NCI-H226 (cell line): ENCODE measurements at regions not wholly inside any gene's neighbourhood (a gene's known extent, or its start where the extent isn't known, plus 50 kb on each side); places are given as distances from the start of the nearest gene placed in this dataset.
"Not testable (repeated sequence)": the region's sequence is repeated elsewhere in the genome, so short reads cannot be mapped to it uniquely, and the experiment has no call there.

ENCODE experiments used
- DNase-seq: peaks from one replicate; pipeline ENCODE4 v3.0.0-alpha.2; 2015

DNA sequence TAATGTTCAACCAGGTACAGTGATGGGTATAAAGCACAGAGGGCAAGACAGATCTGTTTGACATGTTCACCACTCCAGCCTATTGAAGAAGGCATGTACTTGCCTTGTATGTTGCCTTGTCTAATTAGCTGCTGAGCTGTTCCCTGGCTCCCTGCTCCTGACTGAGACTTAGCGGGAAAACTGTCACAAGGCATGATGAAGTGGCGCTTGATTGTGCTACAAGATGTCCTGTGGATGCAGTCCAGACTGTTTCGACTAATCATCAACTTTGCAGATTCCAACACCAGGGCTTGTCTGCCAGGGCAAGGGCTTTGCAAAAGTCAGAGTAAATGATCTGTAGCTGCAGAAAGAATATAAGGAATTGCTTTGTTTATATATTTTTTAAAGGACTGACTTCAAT, 136.2 kb upstream of the NRBF2 start:
- no peak for DNase-seq

DNA sequence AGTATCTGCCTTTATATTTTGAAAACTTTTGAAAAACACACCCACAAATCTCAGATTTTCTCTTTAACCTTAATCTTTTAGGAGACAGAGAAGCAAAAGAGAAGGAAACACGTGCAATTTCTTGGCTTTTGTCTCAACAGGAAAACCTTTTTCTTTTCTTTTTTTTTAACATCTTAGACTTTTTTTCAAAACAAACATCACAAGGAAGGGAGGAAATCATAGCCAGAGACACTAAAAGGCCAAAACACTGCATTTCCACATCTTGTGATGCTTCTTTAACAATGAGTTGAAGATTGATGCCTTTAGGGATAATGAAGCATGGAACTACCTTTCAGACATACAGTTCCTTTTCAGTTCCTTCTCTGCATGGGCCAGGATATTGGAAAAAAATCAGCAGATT, 136.6 kb upstream of the NRBF2 start:
- no peak for DNase-seq

DNA sequence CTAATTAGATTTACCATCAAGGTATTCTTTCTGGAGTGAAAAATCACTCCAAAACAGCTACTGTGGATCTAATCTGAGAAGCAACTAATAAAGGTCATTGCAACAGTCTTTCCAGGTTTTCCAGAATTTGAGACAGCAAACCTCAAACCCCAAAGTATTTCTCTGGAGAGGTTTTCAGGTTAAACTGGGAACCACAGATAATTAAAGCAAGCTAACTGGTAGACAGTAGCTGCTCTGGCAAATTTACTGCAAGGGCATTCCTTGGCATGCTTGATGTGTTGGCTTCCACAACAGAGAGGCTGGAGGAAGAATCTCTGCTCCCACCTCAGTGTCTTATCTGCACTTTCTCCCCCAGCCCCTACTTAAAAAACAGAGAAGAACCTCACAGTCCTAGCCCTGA, 140.0 kb upstream of the NRBF2 start:
- no peak for DNase-seq

DNA sequence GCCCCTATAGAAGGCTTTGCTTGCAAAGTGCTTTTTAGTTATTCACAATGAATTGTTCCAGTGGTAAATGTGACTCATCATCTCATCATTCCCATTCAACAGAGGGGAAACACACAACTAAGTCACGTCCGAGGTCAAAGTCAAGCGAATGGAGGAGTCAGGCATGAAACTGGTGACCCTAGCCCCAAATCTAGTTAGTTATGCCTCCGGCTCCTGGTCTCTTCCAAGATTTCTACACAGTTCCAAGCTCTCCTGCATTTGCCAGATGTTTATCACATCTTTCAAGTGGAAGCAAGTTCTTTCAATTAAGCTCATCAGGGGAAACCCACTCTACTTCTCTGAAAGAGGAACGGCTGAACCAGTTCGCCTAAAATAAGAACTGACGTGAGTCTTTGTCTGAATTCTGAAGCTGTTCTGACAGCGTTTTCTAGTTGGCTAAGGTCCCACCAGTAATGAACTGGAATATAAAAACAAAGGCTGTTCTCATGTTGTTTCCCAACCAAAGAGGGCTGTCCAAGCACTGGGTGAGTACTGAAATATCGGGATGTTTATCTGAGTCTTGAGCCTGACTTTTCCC, 140.9 kb upstream of the NRBF2 start:
- DNase-seq = no peak

DNA sequence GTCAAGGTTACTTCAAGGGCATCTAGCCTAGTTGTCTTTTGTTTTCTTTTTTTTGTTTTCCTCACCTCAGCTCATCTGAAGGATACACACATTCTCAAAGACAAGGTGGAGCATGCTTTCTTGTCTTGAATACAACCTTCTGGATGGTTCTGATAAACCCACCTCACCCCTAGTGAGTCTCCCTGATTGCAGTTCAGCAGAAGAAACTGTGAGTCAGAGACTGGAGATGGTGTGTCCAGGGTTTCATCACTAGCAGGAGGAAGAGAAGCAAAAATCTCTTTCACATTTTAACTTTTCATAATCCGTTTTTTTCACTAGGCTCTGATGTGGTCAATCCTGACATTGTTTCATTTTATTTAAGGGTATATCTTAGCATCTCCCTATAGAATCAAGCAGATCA, 143.0 kb upstream of the NRBF2 start:
- DNase-seq = no peak

DNA sequence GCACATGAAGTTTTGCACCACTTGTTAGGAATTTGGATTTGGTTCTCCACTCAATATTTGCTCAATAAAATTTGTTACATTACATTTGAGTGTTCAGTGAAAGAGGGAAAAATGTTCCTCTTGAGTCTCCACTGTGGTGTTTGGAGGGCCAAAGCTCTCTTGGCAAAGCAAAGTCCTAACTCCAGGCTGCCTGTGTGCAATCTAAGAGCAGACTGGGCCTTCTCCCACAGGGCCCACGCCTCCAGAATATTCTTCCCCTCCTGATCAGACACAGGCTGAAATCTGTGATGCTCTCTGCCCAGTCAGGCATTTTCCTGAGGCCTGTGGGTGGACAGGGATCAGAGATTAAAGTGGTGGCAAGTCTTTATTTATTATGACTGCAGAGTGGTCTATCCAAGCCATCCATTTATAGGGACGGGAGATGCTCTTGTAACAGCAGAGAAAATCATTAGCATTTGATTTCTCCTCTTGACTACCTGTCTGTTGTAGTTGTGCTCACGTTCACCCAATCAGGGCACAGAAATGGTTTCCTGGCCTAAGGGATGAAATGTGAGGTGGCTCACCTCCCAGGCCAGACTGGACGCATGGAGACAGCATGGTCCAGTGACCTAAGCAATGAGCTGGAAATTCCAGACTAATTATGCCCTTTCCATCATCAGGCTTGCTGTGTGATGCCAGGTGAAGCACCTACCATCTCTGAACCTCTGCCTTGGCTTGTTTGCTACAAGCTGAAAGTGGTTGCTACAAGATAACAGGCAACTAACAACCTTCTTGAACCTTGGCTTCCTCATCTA, 147.1 kb upstream of the NRBF2 start:
- DNase-seq = no peak

DNA sequence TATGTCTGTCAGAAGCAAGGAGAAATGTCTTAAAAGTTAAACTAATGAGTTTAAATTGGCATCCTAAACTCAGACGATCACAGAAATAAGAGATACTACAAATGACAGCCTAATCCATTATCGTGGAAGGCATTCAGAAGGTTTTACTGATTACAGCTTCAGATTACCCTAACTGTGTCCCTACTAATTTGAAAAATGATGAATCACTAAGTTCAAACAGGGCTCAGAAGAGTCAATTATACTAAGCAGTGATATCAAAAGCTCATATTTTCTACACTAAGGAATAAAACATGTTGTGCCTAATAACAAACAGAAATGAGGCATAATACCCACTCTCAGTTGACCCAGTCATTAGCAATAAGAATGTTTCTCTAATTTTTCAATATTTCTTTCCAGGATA, 152.0 kb upstream of the NRBF2 start:
- DNase-seq = no peak

DNA sequence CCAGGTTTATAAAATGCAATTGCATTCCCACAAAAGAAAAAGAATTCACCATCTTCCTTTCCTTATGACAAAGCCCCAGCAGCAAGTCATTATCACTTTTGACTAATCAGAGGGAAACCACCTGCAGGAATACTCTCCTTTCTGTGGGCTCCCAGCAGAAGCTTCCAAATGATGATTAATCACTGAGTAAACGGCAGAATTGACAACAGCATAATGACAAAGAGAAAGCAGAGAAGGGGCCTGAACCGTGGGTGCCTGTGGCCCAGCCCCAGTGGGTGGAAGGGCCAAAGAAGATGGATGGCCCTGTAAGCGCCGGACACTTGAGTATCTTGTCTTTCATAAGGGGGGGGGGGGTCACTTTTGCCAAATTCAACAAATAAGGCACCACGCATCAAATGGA, 152.4 kb upstream of the NRBF2 start:
- no peak for DNase-seq

DNA sequence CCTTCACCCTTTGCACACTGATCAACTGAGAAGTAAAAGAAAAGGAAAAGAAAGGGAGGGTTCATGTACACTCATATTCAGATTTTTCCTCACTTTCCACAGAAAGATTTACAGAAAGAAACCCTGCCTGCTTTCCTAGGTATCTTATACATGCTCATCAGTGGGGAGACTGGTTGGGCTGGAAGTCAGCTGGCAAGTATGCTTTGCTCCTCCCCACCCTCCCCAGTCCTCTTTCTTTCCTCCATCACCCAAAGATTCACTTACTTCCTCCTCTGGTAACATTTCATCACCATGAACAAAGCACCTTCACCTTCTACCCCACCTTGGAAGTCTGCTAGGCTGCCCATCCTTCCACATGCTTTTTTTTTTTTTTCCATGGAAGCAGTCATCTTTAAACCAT, 153.2 kb upstream of the NRBF2 start:
- no peak for DNase-seq

DNA sequence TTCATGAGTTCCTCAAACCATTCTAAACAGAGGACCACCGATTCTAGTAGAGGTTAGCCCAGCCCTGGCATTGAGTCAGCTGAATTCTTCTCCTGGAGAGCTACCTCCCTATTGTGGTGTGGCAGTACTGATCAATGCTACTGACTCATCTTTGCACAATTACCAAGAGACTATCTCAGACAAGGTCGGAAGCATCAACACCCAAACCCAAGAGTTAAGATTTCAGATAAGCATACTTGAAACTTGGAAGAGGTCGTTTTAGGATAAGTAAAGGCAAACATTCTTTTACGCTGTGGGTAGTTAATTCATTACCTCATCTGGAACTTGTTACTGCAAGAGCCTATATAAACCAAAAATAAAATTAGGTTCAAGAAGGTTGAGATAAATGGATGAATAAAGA, 154.6 kb upstream of the NRBF2 start:
- DNase-seq = no peak

DNA sequence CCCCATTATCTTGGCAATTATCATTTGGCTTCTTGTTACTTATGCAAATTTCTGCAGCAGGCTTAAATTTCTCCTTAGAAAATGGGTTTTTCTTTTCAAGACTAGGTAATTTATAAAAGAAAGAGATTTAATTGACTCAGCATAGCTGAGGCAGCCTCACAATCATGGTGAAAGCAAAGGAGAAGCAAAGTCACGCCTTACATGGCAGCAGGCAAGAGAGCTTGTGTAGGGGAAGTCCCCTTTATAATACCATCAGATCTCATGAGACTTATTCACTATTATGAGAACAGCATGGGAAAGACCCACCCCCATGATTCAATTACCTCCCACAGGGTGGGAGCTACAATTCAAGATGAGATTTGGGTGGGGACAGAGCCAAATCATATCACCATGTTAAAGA, 158.3 kb upstream of the NRBF2 start:
- not testable (repeated sequence) for DNase-seq

DNA sequence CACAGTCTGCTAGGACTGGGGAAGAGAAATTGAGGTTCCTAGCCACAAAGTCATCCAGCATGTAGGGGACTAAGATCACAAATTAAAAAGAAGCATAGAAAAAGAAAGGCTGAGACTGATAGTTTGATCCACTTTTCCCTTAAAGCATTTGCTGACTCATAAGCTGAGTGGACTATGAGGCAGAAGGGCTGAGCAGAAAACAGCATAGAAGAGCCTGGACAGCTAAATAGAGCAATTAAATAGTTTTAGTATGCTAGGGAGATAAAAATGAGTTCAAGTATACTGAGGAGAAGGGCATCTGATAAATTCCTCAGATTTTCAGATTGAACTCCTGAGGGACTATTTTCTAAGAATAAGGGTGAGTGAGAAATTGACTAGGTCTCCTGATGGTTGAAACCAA, 155.9 kb upstream of the EGR2 start:
- DNase-seq = no peak

DNA sequence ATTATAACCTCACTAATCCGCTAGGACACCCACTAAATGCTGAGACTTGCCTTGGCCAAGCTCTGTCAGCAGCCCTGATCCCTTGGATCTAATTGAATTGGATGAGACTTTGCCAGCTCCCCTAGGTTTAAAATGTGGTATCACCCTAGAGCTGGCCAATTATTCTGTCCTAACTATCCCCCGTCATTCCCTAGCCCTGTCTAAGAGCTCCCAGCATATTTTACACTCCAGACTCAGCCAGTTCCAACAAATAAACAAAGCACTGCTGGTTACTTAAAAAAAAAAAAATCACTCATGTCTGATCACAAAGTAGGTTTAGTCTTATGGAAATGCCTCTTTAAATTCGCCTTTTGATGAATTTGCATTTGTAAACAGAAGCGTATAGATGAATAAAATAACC, 147.9 kb upstream of the EGR2 start:
- no peak for DNase-seq

DNA sequence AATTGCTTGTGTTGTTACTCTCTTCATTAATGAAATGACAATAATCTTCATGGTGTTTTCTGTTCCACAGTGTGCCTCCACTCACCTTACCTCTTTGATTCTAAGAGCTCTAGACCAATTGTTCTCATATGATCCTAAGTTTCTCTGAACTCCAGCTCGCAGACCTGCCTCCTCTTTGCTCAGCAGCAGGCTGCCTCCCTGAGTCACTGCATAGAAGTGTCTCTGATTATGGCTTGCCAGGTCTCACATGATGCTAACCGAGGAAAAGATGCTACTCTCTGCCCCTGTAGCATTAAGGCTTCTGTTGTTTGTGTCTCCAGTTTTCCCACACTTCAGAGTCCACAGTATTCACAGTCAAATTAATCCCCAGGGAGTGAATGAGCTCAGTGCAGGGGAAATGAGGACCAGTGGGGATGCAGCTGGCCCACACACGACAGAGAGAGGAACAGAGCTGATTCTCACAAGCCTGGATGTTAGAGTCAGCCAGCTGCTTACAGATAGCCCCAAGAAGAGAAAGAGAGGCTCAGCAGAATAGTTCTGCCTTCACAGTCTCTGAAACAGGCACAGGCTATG, 145.9 kb upstream of the EGR2 start:
- no peak for DNase-seq

DNA sequence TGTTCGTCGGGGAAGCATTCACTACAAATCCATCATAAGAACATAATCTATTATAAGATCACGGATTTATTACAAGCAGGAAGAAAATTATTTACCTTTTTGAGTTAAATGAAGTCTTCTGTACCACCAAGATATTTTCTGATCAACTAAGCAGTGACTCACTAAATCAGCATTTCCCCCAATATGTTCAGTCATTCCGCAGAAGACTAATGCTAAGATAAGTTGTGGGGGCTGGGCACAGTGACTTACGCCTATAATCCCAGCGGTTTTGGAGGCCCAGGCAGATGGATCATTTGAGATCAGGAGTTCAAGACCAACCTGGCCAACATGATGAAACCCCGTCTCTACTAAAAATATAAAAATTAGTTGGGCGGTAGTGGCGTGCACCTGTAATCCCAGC, 144.2 kb upstream of the EGR2 start:
- peak; percentile 7 for DNase-seq

DNA sequence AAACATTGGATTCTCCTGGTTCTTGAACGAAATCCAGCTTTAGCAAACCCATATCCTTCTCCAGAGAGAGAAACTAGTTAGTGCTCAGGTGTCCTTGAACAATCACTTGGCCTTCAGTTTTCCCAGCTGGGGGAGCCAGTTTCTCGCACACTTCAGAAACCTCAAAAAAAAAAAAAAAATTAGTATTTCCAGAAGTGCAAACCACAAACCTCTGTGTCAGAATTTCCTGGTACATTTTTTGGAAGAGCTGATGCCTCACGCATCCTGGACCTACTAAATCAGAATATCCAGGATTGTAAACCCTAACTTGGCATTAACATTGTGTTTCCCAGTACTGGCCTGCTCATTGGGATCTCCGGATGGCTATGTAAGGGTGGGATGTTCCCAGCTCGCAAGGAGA, 143.4 kb upstream of the EGR2 start:
- no peak for DNase-seq

DNA sequence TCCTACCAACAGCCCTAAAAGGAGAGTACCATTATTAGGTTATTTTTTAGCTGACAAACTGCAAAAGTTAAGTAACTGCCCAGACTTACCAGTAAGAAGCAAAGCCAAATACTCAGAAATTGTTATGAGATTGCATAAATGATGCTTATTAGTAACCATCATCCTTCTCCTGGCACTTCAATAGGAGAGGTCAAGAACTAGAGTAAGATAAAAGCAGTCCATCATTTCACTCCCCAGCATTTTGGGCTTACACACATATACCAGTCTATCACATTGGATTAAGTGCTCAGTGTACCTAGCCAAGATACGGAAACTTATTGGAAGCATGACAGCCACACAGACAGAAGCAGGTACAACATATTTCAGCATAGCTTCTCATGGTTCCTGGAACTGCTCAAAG, 142.8 kb upstream of the EGR2 start:
- no peak for DNase-seq

DNA sequence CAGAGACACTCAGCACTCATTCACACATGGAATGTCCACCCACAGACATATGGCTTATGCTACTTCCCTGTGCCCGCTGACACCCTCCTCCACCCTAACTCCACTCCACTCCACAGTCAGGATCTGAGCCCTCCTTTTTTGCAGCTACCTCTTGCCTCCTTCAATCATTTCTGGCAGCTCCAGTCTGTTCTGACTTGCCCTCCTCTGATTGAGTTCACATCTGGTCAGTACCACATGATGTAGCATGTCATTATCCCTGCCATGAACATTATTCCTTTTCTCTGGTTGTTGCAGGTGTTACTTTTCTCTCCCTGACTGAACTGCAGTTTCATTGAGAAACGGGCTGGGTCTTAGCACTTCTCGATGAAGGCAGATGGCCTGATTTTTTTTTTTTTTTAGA, 130.1 kb upstream of the EGR2 start:
- no peak for DNase-seq

DNA sequence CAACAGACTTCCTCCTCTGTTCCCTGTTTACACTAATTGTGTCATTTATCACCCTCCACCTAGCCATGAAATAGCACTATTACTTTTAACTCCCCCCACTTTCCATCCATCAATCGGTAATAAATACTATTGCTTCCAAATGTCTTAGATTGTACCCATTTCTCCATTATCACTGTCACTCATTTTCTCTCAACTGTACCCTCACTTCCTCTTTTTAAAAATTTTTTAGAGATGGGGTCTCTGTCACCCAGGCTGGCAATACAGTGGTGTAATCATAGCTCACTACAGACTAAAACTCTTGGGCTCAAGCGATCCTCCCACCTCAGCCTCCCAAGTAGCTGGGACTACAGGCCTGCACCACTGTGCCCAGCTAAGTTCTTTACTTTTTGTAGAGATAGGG, 123.5 kb upstream of the EGR2 start:
- no peak for DNase-seq

DNA sequence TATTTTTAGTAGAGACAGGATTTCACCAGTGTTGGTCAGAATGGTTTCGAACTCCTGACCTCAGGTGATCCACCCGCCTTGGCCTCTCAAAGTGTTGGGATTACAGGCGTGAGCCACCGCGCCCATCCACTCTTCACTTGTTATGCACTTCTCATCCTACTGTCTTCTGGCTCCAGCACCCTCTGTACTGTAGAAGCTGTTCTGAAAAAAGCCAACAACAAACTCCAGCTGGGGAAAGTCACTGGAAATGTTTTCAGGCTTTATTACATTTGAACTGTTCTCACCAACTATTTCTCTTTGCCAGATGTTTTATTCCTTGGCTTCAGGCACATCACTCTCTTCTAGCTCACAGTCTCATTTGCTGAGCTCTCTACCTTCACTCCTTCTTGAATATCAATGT, 122.5 kb upstream of the EGR2 start:
- no peak for DNase-seq

DNA sequence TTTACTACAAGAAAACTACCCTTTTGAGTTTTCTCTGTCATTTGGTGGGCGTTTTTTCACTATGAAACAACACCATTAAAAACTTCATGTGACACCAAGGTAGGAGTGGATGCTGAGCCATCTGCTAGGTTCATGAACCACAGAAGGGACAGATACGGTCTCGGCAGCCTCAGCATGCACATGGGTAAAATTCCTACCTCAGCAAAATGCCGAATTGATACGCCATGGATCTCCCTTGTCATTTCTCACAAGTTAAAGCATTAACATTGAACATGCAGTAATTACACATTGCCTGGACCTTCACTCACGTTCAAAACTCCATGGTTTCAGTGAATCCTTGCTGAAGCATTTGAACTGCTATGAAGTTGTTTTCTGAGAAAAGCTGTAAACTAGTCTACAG, 121.5 kb upstream of the EGR2 start:
- no peak for DNase-seq

DNA sequence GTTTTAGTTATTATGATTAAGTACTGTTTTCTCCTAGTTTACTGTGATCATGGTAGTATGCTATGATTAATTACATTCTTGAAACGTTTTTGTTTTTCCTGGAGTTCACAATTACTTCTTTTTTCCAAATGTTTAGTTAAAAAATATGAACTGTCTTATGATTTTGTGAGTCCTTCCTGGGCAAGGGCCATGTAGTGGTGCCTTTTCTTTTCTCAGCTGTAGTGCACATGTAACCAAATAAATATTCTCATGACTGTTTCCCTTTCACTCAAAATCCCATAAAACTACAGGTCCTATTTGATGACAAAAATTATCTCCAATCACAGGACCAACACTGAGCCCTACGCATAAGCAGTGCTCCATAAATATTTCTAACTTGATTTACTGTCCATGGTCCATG, 118.9 kb upstream of the EGR2 start:
- DNase-seq = no peak

DNA sequence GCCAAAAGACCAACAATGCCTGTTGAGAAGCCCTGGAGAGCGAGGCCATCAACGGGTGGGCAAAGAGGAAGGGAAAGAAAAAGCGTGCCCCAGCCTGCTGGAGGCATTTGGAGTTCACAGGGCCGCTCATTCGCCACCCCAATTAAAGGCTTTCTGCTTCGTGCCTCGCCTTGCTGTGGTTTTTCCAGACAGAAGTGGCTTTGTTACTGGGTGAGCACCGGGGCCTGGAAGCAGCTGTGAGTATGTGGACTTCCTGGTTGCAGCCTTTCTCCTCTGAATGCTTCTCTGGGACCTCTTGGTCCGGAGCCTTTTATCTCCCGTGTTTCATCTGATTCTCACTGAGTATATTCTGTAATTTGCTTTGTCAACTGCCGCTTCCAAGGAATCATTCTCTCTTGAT, 118.1 kb upstream of the EGR2 start:
- DNase-seq = no peak

DNA sequence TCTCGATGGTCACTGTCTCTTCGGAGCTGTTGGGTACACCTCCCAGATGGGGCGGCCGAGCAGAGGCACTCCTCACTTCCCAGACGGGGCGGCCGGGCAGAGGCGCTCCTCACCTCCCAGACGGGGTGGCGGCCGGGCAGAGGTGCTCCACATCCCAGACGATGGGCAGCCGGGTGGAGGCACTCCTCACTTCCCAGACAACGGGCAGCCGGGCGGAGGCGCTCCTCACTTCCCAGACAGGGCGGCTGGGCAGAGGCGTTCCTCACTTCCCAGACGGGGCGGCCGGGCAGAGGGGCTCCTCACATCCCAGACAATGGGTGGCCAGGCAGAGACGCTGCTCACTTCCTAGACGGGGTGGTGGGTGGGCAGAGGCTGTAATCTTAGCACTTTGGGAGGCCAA, 112.6 kb upstream of the EGR2 start:
- not testable (repeated sequence) for DNase-seq

DNA sequence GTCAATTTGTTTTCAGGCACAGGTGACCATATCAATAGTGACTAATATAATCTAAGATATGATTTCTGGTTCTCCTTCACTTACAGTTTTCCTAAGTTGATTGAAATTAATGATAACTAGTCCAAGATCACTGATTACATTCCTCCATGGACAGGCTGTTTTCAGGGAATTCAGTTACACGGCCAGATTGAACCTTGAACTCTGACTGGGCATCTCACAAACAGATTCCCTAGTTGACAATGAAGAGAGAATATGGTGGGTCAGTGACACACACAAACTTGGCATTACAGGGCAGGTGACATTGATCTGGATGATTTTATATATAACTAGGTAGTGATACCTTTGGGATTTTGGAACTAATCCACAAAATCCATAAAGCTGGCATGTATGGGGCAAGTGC, 110.2 kb upstream of the EGR2 start:
- DNase-seq = no peak
